A549 (cell line): ENCODE measurements at regions not wholly inside any gene's neighbourhood (a gene's known extent, or its start where the extent isn't known, plus 50 kb on each side); places are given as distances from the start of the nearest gene placed in this dataset.

Source experiments
- CHD2 ChIP-seq: fragments of 150-350 bp; IDR thresholded peaks from 2 replicates; pipeline ENCODE4 v1.6.1; 2014; ENCODE audit warnings: low read length; ENCODE audit not compliant: partially characterized antibody
- CHD4 ChIP-seq: fragments of 200-600 bp; sonication (generic); IDR thresholded peaks from 2 replicates; pipeline ENCODE4 v1.6.1; 2016; ENCODE audit warnings: antibody characterized with exemption, mild to moderate bottlenecking, borderline replicate concordance
- EP300 ChIP-seq, 2 experiments: fragments of >200 bp; sonication (Bioruptor Twin); formaldehyde crosslinking; IDR thresholded peaks; 2 replicates in 1 of 2; 3 replicates in 1 of 2; pipeline ENCODE4 v1.6.1; 2016 to 2017
- KDM1A ChIP-seq: fragments of 200-600 bp; sonication (generic); IDR thresholded peaks from 2 replicates; pipeline ENCODE4 v1.6.1; 2016; ENCODE audit warnings: low read depth, mild to moderate bottlenecking
- MAZ ChIP-seq: fragments of 150-350 bp; IDR thresholded peaks from 2 replicates; pipeline ENCODE4 v1.6.1; 2014; ENCODE audit warnings: antibody characterized with exemption, low read depth, low read length, borderline replicate concordance
- MYC ChIP-seq: IDR thresholded peaks from 2 replicates; pipeline ENCODE4 v1.6.1; 2012; ENCODE audit warnings: mild to moderate bottlenecking, inconsistent platforms, low read length, improper control_type of control experiment, borderline replicate concordance
- PHF8 ChIP-seq: fragments of 200-600 bp; sonication (generic); IDR thresholded peaks from 2 replicates; pipeline ENCODE4 v1.6.1; 2016; ENCODE audit warnings: low read depth, mild to moderate bottlenecking, antibody characterized with exemption, moderate library complexity, borderline replicate concordance
- POLR2A ChIP-seq: IDR thresholded peaks from 2 replicates; pipeline ENCODE4 v1.6.1; 2012; ENCODE audit warnings: mild to moderate bottlenecking, low read length
- RFX5 ChIP-seq: fragments of 450-650 bp; IDR thresholded peaks from 2 replicates; pipeline ENCODE4 v1.7.1; 2014; ENCODE audit warnings: antibody characterized with exemption, mild to moderate bottlenecking, moderate library complexity
- SMC3 ChIP-seq: fragments of >200 bp; sonication (Bioruptor Twin); formaldehyde crosslinking; IDR thresholded peaks from 3 replicates; pipeline ENCODE4 v1.6.1; 2018; ENCODE audit warnings: inconsistent platforms
- ZC3H11A ChIP-seq: fragments of 450-650 bp; IDR thresholded peaks from 2 replicates; pipeline ENCODE4 v1.6.1; 2014; ENCODE audit warnings: antibody characterized with exemption, mild to moderate bottlenecking
- TF ChIP-seq, protein P1 (sequence below): fragments of >200 bp; sonication (Bioruptor Twin); formaldehyde crosslinking; IDR thresholded peaks from 3 replicates; pipeline ENCODE4 v1.5.1; 2016
- TF ChIP-seq, protein P2 (sequence below): fragments of 450-650 bp; IDR thresholded peaks from 2 replicates; pipeline ENCODE4 v1.6.1; 2014; ENCODE audit warnings: antibody characterized with exemption
- TF ChIP-seq, protein P3 (sequence below): fragments of 250-450 bp; sonication (Bioruptor Pico); IDR thresholded peaks from 2 replicates; pipeline ENCODE4 v1.5.0; 2021; ENCODE audit warnings: mild to moderate bottlenecking, moderate library complexity, borderline replicate concordance

DNA sequence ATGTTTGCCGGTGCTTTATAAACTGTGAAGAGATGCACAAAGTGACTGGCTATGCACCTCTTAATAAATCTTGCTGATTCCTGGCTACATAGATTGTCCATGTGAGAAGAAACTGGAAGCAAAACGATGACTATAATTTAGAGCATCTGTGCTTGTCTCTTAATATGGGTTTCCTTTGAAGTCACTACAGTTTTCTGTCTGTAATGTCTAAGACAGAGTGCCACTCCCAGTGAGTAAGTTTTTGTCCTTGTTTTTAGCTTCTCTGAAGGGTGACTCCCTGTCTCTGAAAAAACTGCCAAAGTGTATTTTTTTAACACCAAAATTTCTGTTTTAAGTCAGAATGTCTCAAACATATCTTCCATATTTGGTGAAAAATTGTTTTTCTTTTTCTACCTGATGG is 175.1 kb downstream of the FASLG start:
- TF ChIP-seq, protein P1, sequence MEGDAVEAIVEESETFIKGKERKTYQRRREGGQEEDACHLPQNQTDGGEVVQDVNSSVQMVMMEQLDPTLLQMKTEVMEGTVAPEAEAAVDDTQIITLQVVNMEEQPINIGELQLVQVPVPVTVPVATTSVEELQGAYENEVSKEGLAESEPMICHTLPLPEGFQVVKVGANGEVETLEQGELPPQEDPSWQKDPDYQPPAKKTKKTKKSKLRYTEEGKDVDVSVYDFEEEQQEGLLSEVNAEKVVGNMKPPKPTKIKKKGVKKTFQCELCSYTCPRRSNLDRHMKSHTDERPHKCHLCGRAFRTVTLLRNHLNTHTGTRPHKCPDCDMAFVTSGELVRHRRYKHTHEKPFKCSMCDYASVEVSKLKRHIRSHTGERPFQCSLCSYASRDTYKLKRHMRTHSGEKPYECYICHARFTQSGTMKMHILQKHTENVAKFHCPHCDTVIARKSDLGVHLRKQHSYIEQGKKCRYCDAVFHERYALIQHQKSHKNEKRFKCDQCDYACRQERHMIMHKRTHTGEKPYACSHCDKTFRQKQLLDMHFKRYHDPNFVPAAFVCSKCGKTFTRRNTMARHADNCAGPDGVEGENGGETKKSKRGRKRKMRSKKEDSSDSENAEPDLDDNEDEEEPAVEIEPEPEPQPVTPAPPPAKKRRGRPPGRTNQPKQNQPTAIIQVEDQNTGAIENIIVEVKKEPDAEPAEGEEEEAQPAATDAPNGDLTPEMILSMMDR: no peak
- TF ChIP-seq SMC3 (no peak), PHF8 (no peak), CHD4 (no peak), MAZ (no peak), MYC (no peak), ZC3H11A (no peak), KDM1A (no peak), RFX5 (no peak), POLR2A (no peak), CHD2 (no peak), EP300 (IDR thresholded peaks at IDR 0.05) (no peak)
- TF ChIP-seq, protein P2, sequence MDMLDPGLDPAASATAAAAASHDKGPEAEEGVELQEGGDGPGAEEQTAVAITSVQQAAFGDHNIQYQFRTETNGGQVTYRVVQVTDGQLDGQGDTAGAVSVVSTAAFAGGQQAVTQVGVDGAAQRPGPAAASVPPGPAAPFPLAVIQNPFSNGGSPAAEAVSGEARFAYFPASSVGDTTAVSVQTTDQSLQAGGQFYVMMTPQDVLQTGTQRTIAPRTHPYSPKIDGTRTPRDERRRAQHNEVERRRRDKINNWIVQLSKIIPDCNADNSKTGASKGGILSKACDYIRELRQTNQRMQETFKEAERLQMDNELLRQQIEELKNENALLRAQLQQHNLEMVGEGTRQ: no peak
- TF ChIP-seq, protein P3, sequence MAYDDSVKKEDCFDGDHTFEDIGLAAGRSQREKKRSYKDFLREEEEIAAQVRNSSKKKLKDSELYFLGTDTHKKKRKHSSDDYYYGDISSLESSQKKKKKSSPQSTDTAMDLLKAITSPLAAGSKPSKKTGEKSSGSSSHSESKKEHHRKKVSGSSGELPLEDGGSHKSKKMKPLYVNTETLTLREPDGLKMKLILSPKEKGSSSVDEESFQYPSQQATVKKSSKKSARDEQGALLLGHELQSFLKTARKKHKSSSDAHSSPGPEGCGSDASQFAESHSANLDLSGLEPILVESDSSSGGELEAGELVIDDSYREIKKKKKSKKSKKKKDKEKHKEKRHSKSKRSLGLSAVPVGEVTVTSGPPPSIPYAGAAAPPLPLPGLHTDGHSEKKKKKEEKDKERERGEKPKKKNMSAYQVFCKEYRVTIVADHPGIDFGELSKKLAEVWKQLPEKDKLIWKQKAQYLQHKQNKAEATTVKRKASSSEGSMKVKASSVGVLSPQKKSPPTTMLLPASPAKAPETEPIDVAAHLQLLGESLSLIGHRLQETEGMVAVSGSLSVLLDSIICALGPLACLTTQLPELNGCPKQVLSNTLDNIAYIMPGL: no peak
